HCT116 (cell line): ENCODE measurements at regions not wholly inside any gene's neighbourhood (a gene's known extent, or its start where the extent isn't known, plus 50 kb on each side); places are given as distances from the start of the nearest gene placed in this dataset.

Source experiments
- ATAC-seq: fragments of 200-7000 bp; cut with Tn5 transposase; 2 replicates; pipeline ENCODE4 v1.9.1; 2020; ENCODE audit warnings: mild to moderate bottlenecking, moderate library complexity
- BruUV-seq: library from RNA; stranded (reverse); fragments of 400-500 nt; replicated peaks from 2 replicates; lab custom pipeline; 2021; lab: Mats Ljungman, UMichigan
- CTCF ChIA-PET: fragments of 300-600 bp; sonication (Branson Sonifier 250); formaldehyde crosslinking; loops from one replicate; lab custom pipeline; 2021; ENCODE audit warnings: antibody characterized with exemption; lab: Charles Lee
- POLR2A ChIA-PET: fragments of 300-600, 350-600 bp; sonication (Branson Sonifier 250); formaldehyde crosslinking; loops from one replicate; lab custom pipeline; 2021; ENCODE audit warnings: antibody characterized with exemption; lab: Charles Lee
- RAD21 ChIA-PET, 2 experiments: fragments of 300-600 bp; sonication (Branson Sonifier 250); formaldehyde crosslinking; loops; one replicate each; lab custom pipeline; 2023; ENCODE audit warnings: low total read pairs in 2 of 2; ENCODE audit not compliant: uncharacterized antibody in 2 of 2, unreplicated experiment in 2 of 2, low non-redundant PET in 1 of 2; lab: Charles Lee
- DNase-seq: peaks from one replicate; pipeline ENCODE4 v3.0.0-alpha.2; 2010; ENCODE audit warnings: low read depth, low spot score
- H2AFZ ChIP-seq: fragments of 200-600 bp; shearing (Covaris generic), sonication (generic); 2 replicates; pipeline ENCODE4 v1.6.1; 2017; ENCODE audit warnings: low read depth, mixed run types, mixed read lengths, antibody characterized with exemption, low read length; ENCODE audit not compliant: poor library complexity, severe bottlenecking
- H3K27ac ChIP-seq: 2 replicates; pipeline ENCODE4 v1.5.1; 2012; ENCODE audit warnings: low read depth, low read length
- H3K27me3 ChIP-seq: fragments of 200-600 bp; sonication (generic); 2 replicates; pipeline ENCODE4 v1.6.1; 2016; ENCODE audit warnings: mixed run types, low read length, mixed read lengths; ENCODE audit not compliant: insufficient read depth
- H3K36me3 ChIP-seq, 2 experiments: fragments of 200-500 bp in 1 of 2; fragments of 200-600 bp in 1 of 2; sonication (Bioruptor generic) in 1 of 2; sonication (generic) in 1 of 2; 2 replicates each; pipeline versions ENCODE4 v1.5.1 to v1.6.1; 2014 to 2016; ENCODE audit warnings: low read length in 2 of 2, inconsistent platforms in 1 of 2, mixed read lengths in 1 of 2, mixed run types in 1 of 2; ENCODE audit not compliant: insufficient read depth in 2 of 2, control insufficient read depth in 1 of 2
- H3K4me1 ChIP-seq, 2 experiments: fragments of 200-600 bp in 1 of 2; sonication (generic) in 1 of 2; 2 replicates each; pipeline versions ENCODE4 v1.5.1 to v1.6.1; 2012 to 2017; ENCODE audit warnings: low read length in 2 of 2, inconsistent platforms in 1 of 2, mild to moderate bottlenecking in 1 of 2, mixed read lengths in 1 of 2, mixed run types in 1 of 2, moderate library complexity in 1 of 2; ENCODE audit not compliant: insufficient read depth in 2 of 2, control insufficient read depth in 1 of 2
- H3K4me2 ChIP-seq: fragments of 200-600 bp; sonication (generic); 2 replicates; pipeline ENCODE4 v1.6.1; 2017; ENCODE audit warnings: mixed run types, low read length, mixed read lengths
- H3K4me3 ChIP-seq, 2 experiments: fragments of 200-600 bp in 1 of 2; sonication (generic) in 1 of 2; replicated peaks in 1 of 2; 2 replicates each; pipeline ENCODE4 v1.5.1; 2011 to 2016; ENCODE audit warnings: low read length in 2 of 2, control low read depth in 1 of 2, low read depth in 1 of 2, mild to moderate bottlenecking in 1 of 2, mixed read lengths in 1 of 2, mixed run types in 1 of 2
- H3K79me2 ChIP-seq: fragments of 200-600 bp; sonication (generic); 2 replicates; pipeline ENCODE4 v1.6.1; 2017; ENCODE audit warnings: mild to moderate bottlenecking, mixed run types, low read length, moderate library complexity, mixed read lengths; ENCODE audit not compliant: insufficient read depth
- H3K9ac ChIP-seq: fragments of 200-600 bp; sonication (generic); 2 replicates; pipeline ENCODE4 v1.6.1; 2016; ENCODE audit warnings: low read length, mixed read lengths
- H3K9me2 ChIP-seq: fragments of 200-600 bp; sonication (generic), shearing (Covaris generic); 2 replicates; pipeline ENCODE4 v1.6.1; 2017; ENCODE audit warnings: mixed run types, mild to moderate bottlenecking, moderate library complexity; ENCODE audit not compliant: insufficient read depth
- H3K9me3 ChIP-seq, 2 experiments: fragments of 200-500 bp in 1 of 2; fragments of 200-600 bp in 1 of 2; sonication (Bioruptor generic) in 1 of 2; sonication (generic) in 1 of 2; 2 replicates each; pipeline ENCODE4 v1.6.1; 2014 to 2017; ENCODE audit warnings: low read length in 2 of 2, mixed read lengths in 2 of 2, inconsistent platforms in 1 of 2, low read depth in 1 of 2, mild to moderate bottlenecking in 1 of 2, mixed run types in 1 of 2, moderate library complexity in 1 of 2; ENCODE audit not compliant: control insufficient read depth in 1 of 2, insufficient read depth in 1 of 2
- H4K20me1 ChIP-seq: fragments of 200-600 bp; sonication (generic), shearing (Covaris generic); 2 replicates; pipeline ENCODE4 v1.6.1; 2017; ENCODE audit warnings: mixed run types, mild to moderate bottlenecking, moderate library complexity; ENCODE audit not compliant: insufficient read depth
- ATF3 ChIP-seq: IDR thresholded peaks from 2 replicates; pipeline ENCODE4 v1.6.1; 2012
- FOSL1 ChIP-seq: IDR thresholded peaks from 2 replicates; pipeline ENCODE4 v1.6.1; 2012; ENCODE audit warnings: low read depth
- MAX ChIP-seq: IDR thresholded peaks from 2 replicates; pipeline ENCODE4 v1.6.1; 2012
- POLR2AphosphoS5 ChIP-seq: IDR thresholded peaks from 2 replicates; pipeline ENCODE4 v1.6.1; 2011; ENCODE audit warnings: mild to moderate bottlenecking, low read depth, low read length, moderate library complexity
- intact Hi-C: fragments of 100-400 bp; cut with micrococcal nuclease; formaldehyde crosslinking; loops from 2 replicates; pipeline ENCODE4 v1.10.0; 2022

- ChIA-PET RAD21 (no interaction called here), POLR2A (no interaction called here), CTCF (no interaction called here)
- Histone ChIP-seq H3K4me2 (no peak overlapping the region), H4K20me1 (no peaks in the 10 kb centered on the region), H3K4me3 (no peak overlapping the region), H3K36me3 (no peaks in the 10 kb centered on the region), H3K9me3 (no peaks in the 10 kb centered on the region), H3K79me2 (no peaks in the 10 kb centered on the region), H3K9me2 (no peaks in the 10 kb centered on the region), H3K27ac (no peak overlapping the region), H3K9ac (no peak overlapping the region), H2AFZ (no peak overlapping the region), H3K4me1 (no peaks in the 10 kb centered on the region), H3K27me3 (peaks cover 36% of the 10 kb centered on the region)
- ATAC-seq = no peak
- BruUV-seq = no TSS peak
- intact Hi-C loops = no loop called here
- TF ChIP-seq FOSL1 (no peak), ATF3 (no peak), MAX (no peak)
- no peak for DNase-seq
Observed at GRCh38 chr4:54545663-54546424, 111.9 kb upstream of the KIT start.

GRCh38 chr4:54547299-54548097 is 110.3 kb upstream of the KIT start:
- DNase-seq (no peak), ATAC-seq (no peak)
- Histone ChIP-seq H3K27me3 (peaks cover 33% of the 10 kb centered on the region), H4K20me1 (no peaks in the 10 kb centered on the region), H3K9me2 (no peaks in the 10 kb centered on the region), H3K4me3 (no peak overlapping the region), H3K9ac (no peak overlapping the region), H3K4me2 (no peak overlapping the region), H3K4me1 (no peaks in the 10 kb centered on the region), H3K9me3 (no peaks in the 10 kb centered on the region), H3K79me2 (no peaks in the 10 kb centered on the region), H2AFZ (no peak overlapping the region), H3K36me3 (no peaks in the 10 kb centered on the region), H3K27ac (no peak overlapping the region)
- no TSS peak for BruUV-seq
- CTCF ChIA-PET = no interaction called here
- POLR2A ChIA-PET = no interaction called here
- intact Hi-C loops = no loop called here
- no peak for TF ChIP-seq POLR2AphosphoS5
- RAD21 ChIA-PET = no interaction called here
